ENCODE measurements at regions not wholly inside any gene's neighbourhood (a gene's known extent, or its start where the extent isn't known, plus 50 kb on each side); places are given as distances from the start of the nearest gene placed in this dataset.

GRCh38 chr3:1632128-1632527, 466.5 kb upstream of the CNTN4 start:
- no peak for ATAC-seq
- DNase-seq (ENCODE audit: missing footprints): no peak
- intact Hi-C loops (cut with DNase I): no loop called here

DNA sequence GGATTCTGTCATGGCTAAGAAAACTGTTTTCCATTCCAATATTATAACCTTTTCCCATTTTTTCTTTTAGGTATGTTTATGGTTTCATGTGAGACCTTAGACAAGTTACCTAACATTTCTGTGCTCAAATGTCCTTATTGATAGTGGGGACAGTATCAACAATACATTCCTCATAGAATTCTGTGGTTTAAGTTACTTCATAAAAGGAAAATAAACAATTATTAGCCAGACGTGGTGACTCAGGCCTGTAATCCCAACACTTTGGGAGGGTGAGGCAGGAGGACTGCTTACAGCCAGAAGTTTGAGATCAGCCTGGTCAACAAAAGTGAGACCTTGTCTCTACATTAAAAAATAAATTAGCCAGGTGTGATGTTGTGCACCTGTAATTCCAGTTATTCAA, 436.8 kb upstream of the CNTN4 start:
- DNase-seq (ENCODE audit: missing footprints): no peak
- ATAC-seq: no peak
- intact Hi-C loops (cut with DNase I): no loop called here

GRCh38 chr3:1664266-1664665, 434.4 kb upstream of the CNTN4 start:
- intact Hi-C loops (cut with DNase I): no loop called here
- no peak for DNase-seq (ENCODE audit: missing footprints)
- ATAC-seq: no peak

DNA sequence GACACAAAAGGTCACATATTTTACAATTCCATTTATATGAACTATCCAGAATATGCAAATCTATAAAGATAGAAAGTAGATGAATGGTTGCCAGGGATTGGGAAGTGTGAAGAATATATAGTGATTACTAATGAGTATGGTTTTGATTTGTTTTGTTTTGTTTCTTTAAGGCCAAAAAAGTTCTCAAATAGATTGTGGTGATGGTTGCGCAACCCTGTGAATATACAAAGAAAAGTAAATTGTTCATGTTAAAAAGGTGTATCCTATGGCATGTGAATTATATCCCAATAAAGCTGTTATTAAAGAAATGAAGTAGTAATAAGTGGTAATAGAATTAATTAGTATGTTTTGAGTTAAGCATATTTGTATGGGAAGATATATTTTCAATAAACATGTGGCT, 431.8 kb upstream of the CNTN4 start:
- no peak for DNase-seq (ENCODE audit: missing footprints)
- no peak for ATAC-seq
- intact Hi-C loops (cut with DNase I): no loop called here

DNA sequence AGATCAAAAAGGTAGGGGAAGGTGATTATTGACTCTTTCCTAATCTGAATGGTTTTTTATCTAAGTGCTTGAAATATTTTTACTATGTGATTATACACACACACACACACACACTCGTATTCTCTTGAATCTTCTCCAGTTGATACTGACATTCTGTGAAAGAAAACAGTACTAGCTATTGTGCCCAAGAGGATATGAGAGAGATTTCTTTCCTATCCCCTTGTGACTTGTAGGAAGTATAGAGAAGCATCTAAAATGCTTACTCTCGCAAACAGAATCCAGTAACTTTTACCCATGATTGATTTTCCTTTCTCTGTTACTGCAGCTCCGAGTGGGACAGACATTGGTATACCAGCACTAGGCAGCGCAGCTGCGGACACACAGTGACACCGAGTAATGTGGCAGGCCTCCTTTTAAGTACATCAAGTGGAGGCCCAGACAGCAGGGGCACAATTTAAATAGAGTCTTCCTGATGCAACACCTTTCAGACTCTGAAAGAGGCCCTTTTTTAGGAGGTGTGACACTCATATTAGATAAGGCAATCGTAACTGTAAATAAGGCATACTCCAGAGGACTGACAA, 421.0 kb upstream of the CNTN4 start:
- DNase-seq (ENCODE audit: missing footprints) (no peak), ATAC-seq (no peak)
- intact Hi-C loops (cut with DNase I): no loop called here

- intact Hi-C loops (cut with DNase I): no loop called here
- ATAC-seq: no peak
- DNase-seq (ENCODE audit: missing footprints): no peak
Observed at GRCh38 chr3:1692428-1692827, 406.2 kb upstream of the CNTN4 start.

DNA sequence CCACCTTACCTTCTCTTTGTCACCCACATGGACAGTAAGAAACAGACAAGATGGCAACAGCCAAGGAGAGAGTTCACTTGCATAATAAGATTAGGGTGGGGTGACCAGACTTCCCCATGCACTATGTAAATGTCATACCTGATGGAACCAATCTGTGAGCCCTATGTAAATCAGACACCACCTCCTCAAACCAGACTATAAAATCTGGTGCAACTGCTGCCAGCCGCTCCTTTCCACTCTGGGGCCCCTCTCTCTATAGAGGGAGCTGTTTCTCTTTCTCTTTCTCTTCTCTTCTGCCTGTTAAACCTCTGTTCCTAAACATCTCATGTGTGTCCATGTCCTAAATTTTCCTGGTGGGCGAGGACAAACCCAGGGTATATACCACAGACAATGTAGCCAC, 405.5 kb upstream of the CNTN4 start:
- ATAC-seq: no peak
- DNase-seq (ENCODE audit: missing footprints): no peak
- intact Hi-C loops (cut with DNase I): no loop called here

GRCh38 chr3:1696669-1697275, 401.9 kb upstream of the CNTN4 start:
- DNase-seq (ENCODE audit: missing footprints) (no peak), ATAC-seq (no peak)
- intact Hi-C loops (cut with DNase I): no loop called here

DNA sequence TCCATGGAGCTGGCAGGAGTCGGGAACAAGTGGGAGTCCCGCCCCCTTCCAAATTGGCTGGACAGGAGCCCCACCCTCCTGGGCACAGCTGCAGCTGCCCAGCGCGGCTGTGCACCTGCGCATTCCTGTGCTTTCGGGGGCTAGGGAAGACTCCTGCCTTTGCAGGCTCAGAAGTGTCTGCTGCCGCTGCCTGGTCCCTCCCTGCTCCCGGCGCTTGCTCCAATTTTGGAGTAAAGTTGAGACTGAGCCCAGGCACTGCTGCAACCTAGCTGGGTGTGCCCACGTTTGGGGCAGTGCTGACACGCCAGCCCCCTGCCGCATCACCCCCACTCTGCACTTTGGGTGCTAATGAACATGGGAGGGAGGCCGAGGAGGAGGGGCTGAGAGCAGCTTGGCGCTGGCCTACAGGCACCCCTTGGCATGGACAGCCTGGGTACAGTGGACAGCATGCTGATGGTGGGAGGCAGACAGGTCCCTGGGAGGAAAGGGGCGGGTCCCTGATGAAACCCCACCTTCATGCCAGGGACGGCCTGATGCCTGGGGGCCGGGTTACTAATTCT, 399.2 kb upstream of the CNTN4 start:
- intact Hi-C loops (cut with DNase I): no loop called here
- ATAC-seq (no peak), DNase-seq (ENCODE audit: missing footprints) (no peak)

- no peak for ATAC-seq
- DNase-seq (ENCODE audit: missing footprints): no peak
Observed at GRCh38 chr3:1700650-1701049, 398.0 kb upstream of the CNTN4 start.

DNA sequence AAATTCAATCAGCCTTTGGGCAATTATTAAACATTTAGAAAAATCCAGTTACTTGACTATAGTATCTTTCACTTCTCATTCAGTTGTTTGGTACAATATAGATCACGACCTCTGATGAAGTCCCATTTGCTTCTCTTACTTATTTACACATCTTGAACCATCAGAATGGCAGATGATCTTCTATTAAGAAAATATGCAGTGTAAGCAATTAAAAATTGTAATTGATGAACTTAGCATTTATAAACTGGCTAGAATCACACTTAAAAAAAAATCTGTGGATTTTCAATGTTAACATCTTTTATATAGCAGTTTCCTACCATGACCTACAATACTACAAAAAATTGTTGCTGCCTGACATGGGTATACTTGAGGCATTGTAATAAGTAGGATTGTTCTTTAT, 395.5 kb upstream of the CNTN4 start:
- no peak for ATAC-seq
- intact Hi-C loops (cut with DNase I): no loop called here

More at GRCh38 chr3:1700650-1701049, 398.0 kb upstream of the CNTN4 start:
- intact Hi-C loops (cut with DNase I): no loop called here

GRCh38 chr3:1710663-1711062, 388.0 kb upstream of the CNTN4 start:
- DNase-seq (ENCODE audit: missing footprints) (no peak), ATAC-seq (no peak)
- intact Hi-C loops (cut with DNase I): no loop called here

More for the DNA sequence above, 395.5 kb upstream of the CNTN4 start:
- DNase-seq (ENCODE audit: missing footprints): no peak

- no peak for DNase-seq (ENCODE audit: missing footprints)
- intact Hi-C loops (cut with DNase I): no loop called here
- ATAC-seq: no peak
Observed at GRCh38 chr3:1717524-1717923, 381.1 kb upstream of the CNTN4 start.

DNA sequence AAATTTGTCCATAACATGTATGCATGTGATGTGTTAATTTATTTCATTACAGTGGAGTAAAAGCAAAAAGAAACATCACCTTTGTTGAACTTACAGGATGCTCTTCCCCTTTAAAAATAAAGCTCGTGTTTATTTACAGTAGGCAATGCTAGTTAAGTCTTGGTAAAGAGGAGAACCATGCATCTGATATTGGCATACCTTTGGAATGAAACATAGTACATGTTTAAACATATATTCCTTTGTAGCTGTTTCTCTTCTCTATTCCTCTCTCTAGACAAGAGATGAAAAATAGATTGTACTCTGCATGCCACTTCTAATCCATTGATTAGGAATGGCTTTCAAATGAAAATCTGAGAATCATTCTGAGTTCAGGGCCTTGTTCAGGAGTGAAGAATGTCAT, 374.9 kb upstream of the CNTN4 start:
- intact Hi-C loops (cut with DNase I): no loop called here
- no peak for ATAC-seq

DNA sequence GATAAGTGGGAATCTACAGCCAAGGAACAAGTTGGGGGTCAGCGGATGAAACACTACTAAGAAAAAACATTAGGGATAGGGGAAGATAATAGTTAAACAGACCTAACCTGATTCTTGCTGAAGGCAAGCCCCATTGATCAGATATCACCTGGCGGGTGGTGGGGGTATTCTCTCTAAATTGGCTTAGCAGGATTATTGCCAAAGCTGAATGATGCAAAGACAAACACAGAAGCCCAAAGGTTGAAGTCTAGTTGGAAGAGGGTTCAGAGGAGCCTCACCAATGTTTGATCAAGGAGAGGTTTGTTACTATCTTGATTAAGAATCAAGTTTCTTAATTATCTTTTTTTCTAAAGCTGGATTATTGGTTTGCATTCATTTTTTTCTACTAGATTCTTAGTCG, 371.9 kb upstream of the CNTN4 start:
- no peak for ATAC-seq
- no peak for DNase-seq (ENCODE audit: missing footprints)
- intact Hi-C loops (cut with DNase I): no loop called here

More for the DNA sequence above, 374.9 kb upstream of the CNTN4 start:
- no peak for DNase-seq (ENCODE audit: missing footprints)

DNA sequence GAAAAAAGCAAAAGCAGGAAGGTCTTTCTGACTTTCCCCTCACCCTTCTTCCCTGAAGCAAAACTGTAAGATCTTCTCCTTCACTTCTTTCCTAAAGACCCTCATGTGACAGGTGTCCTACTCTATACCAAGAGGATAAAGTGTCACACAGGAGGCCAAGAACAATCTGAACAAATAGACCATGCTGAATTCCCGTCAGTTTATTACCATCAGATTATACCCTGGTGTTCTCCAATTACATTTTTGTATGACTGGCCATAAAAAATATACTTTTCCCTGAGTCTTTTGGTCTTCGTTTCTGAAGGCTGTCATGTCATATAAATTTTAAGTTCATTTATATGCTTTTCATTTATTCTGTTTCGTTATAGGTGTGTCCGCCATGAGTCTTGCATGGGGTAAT, 371.4 kb upstream of the CNTN4 start:
- DNase-seq (ENCODE audit: missing footprints): no peak
- intact Hi-C loops (cut with DNase I): no loop called here
- no peak for ATAC-seq

GRCh38 chr3:1728510-1728909, 370.2 kb upstream of the CNTN4 start:
- ATAC-seq: no peak
- intact Hi-C loops (cut with DNase I): no loop called here
- DNase-seq (ENCODE audit: missing footprints): no peak

DNA sequence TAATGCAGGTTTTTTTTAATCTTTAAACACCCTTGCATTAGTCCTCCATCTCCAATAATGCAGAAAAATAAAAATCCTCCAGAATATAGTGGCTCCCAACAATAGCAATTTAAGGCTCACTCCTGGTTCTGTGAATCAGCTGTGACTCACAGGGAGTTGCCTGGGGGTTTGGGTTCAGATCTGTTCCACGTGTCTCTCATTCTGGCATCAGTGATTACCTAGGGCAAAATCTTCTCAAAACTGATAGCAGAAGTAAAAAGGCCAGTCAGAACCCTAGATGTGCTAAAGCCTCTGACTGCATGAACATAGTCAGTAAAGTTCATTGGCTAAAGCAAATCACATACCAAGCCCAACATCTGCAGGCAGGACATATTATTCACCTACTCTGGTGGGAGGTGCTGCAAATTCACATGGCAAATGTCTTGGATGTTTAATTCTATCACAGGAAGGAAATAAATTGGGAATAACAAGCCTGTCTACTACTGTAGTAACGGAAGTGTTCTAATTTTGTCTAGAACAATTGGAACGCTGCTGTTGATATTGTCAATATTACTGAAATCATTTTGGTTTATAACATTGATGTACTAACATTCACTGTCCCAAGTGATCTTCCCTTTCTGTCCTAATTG, 364.1 kb upstream of the CNTN4 start:
- intact Hi-C loops (cut with DNase I): no loop called here
- no peak for ATAC-seq
- no peak for DNase-seq (ENCODE audit: missing footprints)

- no peak for ATAC-seq
Observed at GRCh38 chr3:1752205-1752604, 346.5 kb upstream of the CNTN4 start.

GRCh38 chr3:1766384-1766783, 332.3 kb upstream of the CNTN4 start:
- intact Hi-C loops (cut with DNase I): no loop called here
- no peak for DNase-seq (ENCODE audit: missing footprints)
- ATAC-seq: no peak

More at GRCh38 chr3:1752205-1752604, 346.5 kb upstream of the CNTN4 start:
- intact Hi-C loops (cut with DNase I): no loop called here
- no peak for DNase-seq (ENCODE audit: missing footprints)

Measured in Right ventricle myocardium inferior (tissue), 1 donor.